SU-DHL-6 (cell line): ENCODE measurements at regions not wholly inside any gene's neighbourhood (a gene's known extent, or its start where the extent isn't known, plus 50 kb on each side); places are given as distances from the start of the nearest gene placed in this dataset.

Experiments used
- H2AFZ ChIP-seq: fragments of 200-600 bp; sonication (generic); 2 replicates; pipeline ENCODE4 v1.6.1; 2014; ENCODE audit warnings: low read depth, mild to moderate bottlenecking, moderate library complexity, mixed read lengths, antibody characterized with exemption, low read length; ENCODE audit not compliant: severe bottlenecking
- H3F3A ChIP-seq: fragments of 200-600 bp; shearing (Covaris generic); 2 replicates; pipeline ENCODE4 v1.6.0; 2016; ENCODE audit warnings: antibody characterized with exemption, mild to moderate bottlenecking; ENCODE audit not compliant: insufficient read depth
- H3K27ac ChIP-seq: fragments of 200-600 bp; sonication (generic); 2 replicates; pipeline ENCODE4 v1.5.1; 2016; ENCODE audit warnings: low read depth, mild to moderate bottlenecking, low read length, moderate library complexity, mixed read lengths
- H3K27me3 ChIP-seq: fragments of 200-600 bp; sonication (generic), shearing (Covaris generic); 2 replicates; pipeline ENCODE4 v1.6.0; 2014; ENCODE audit warnings: mild to moderate bottlenecking, low read length
- H3K36me3 ChIP-seq: fragments of 200-600 bp; sonication (generic); 2 replicates; pipeline ENCODE4 v1.6.1; 2014; ENCODE audit warnings: mild to moderate bottlenecking, low read length, mixed read lengths
- H3K4me2 ChIP-seq: fragments of 300-600, 200-600 bp; shearing (Covaris generic), sonication (generic); 2 replicates; pipeline ENCODE4 v1.6.0; 2014; ENCODE audit warnings: low read length, low read depth, mild to moderate bottlenecking; ENCODE audit not compliant: poor library complexity, severe bottlenecking
- H3K4me3 ChIP-seq: fragments of 200-600 bp; sonication (generic); 2 replicates; pipeline ENCODE4 v1.5.1; 2014; ENCODE audit warnings: antibody characterized with exemption, low read length, mild to moderate bottlenecking, mixed read lengths; ENCODE audit not compliant: insufficient read depth, poor library complexity, severe bottlenecking
- H3K79me2 ChIP-seq: fragments of 200-600 bp; sonication (generic); 2 replicates; pipeline ENCODE4 v1.6.1; 2014; ENCODE audit warnings: mild to moderate bottlenecking, low read length, moderate library complexity; ENCODE audit not compliant: insufficient read depth
- H3K9ac ChIP-seq: fragments of 200-600 bp; sonication (generic); 2 replicates; pipeline ENCODE4 v1.7.0; 2014; ENCODE audit warnings: mild to moderate bottlenecking, low read length
- H3K9me2 ChIP-seq: fragments of 200-600 bp; sonication (generic); replicated peaks from 2 replicates; pipeline ENCODE4 v1.6.1; 2014; ENCODE audit warnings: low read length; ENCODE audit not compliant: insufficient read depth
- H3K9me3 ChIP-seq: fragments of 200-600 bp; sonication (generic); 2 replicates; pipeline ENCODE4 v1.6.1; 2014; ENCODE audit warnings: low read length, mixed read lengths; ENCODE audit not compliant: insufficient read depth
- H4K20me1 ChIP-seq: fragments of 200-600 bp; sonication (generic); 2 replicates; pipeline ENCODE4 v1.6.1; 2014; ENCODE audit warnings: low read depth, mild to moderate bottlenecking, antibody characterized with exemption, low read length, moderate library complexity, mixed read lengths
- EZH2phosphoT487 ChIP-seq: fragments of 200-600 bp; sonication (generic), shearing (Covaris generic); conservative IDR thresholded peaks from 2 replicates; pipeline ENCODE4 v1.6.1; 2018; ENCODE audit warnings: mild to moderate bottlenecking, antibody characterized with exemption, low read length, moderate library complexity, mixed read lengths
- TF ChIP-seq, protein P1 (sequence below): fragments of 200-600 bp; sonication (generic); IDR thresholded peaks from one replicate; pipeline ENCODE4 v1.5.1; 2017; ENCODE audit warnings: antibody characterized with exemption, mild to moderate bottlenecking, low read length, moderate library complexity; ENCODE audit not compliant: insufficient read depth, poor library complexity, severe bottlenecking

DNA sequence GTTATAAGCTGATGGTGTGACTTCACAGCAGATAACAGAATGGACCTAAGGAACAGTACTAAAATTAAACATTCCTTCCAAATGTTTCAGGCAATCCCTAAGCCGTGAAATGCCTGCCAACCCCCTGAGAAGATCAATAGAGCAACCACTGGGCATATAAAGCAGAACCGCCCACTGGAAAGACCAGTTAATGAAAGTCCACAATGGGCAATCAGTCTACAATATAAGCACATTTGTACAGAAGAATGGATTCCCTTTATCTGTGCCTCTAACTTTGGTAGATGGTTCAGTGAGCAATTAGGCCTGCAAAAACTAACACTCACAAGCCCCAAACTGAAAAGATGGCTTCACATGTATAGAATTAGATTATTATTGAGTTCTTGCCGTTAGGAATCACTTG is 286.6 kb downstream of the UBE3D start:
- no peaks in the 10 kb centered on the region for H3K27me3 ChIP-seq

DNA sequence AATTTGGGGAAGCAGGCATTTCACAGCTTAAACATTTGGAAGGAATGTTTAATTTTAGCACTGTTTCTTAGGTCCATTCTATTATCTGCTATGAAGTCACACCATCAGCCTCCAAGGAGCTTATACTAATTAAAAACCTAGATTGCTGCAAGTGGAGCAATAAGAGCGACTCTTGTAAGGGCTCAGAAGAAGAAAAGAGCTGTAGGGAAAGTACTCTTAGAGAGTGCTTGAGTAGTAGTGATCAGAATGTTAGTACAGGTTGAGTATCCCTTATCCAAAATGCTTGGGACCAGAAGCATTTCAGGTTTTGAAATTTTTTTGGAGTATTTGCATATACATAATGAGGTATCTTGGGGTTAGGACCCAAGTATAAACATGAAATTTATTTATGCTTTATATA is 285.3 kb downstream of the UBE3D start:
- no peaks in the 10 kb centered on the region for H3K9me2 ChIP-seq
- no peaks in the 10 kb centered on the region for H3K9me3 ChIP-seq
- no peak overlapping the region for H2AFZ ChIP-seq
- no peaks in the 10 kb centered on the region for H4K20me1 ChIP-seq
- no peaks in the 10 kb centered on the region for H3K27me3 ChIP-seq
- TF ChIP-seq, protein P1, sequence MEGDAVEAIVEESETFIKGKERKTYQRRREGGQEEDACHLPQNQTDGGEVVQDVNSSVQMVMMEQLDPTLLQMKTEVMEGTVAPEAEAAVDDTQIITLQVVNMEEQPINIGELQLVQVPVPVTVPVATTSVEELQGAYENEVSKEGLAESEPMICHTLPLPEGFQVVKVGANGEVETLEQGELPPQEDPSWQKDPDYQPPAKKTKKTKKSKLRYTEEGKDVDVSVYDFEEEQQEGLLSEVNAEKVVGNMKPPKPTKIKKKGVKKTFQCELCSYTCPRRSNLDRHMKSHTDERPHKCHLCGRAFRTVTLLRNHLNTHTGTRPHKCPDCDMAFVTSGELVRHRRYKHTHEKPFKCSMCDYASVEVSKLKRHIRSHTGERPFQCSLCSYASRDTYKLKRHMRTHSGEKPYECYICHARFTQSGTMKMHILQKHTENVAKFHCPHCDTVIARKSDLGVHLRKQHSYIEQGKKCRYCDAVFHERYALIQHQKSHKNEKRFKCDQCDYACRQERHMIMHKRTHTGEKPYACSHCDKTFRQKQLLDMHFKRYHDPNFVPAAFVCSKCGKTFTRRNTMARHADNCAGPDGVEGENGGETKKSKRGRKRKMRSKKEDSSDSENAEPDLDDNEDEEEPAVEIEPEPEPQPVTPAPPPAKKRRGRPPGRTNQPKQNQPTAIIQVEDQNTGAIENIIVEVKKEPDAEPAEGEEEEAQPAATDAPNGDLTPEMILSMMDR = no peak
- TF ChIP-seq EZH2phosphoT487 = no peak
- H3K9ac ChIP-seq = no peak overlapping the region
- no peak overlapping the region for H3K27ac ChIP-seq
- H3F3A ChIP-seq = no peaks in the 10 kb centered on the region
- H3K4me2 ChIP-seq = no peak overlapping the region
- H3K36me3 ChIP-seq = no peaks in the 10 kb centered on the region
- no peak overlapping the region for H3K4me3 ChIP-seq
- no peaks in the 10 kb centered on the region for H3K79me2 ChIP-seq

More for the DNA sequence above, 286.6 kb downstream of the UBE3D start:
- Histone ChIP-seq H4K20me1 (no peaks in the 10 kb centered on the region), H2AFZ (no peak overlapping the region), H3K9me2 (no peaks in the 10 kb centered on the region), H3K4me3 (no peak overlapping the region), H3K79me2 (no peaks in the 10 kb centered on the region), H3K27ac (no peak overlapping the region), H3F3A (no peaks in the 10 kb centered on the region), H3K36me3 (no peaks in the 10 kb centered on the region), H3K4me2 (no peak overlapping the region), H3K9ac (no peak overlapping the region), H3K9me3 (no peaks in the 10 kb centered on the region)
- no peak for TF ChIP-seq EZH2phosphoT487

DNA sequence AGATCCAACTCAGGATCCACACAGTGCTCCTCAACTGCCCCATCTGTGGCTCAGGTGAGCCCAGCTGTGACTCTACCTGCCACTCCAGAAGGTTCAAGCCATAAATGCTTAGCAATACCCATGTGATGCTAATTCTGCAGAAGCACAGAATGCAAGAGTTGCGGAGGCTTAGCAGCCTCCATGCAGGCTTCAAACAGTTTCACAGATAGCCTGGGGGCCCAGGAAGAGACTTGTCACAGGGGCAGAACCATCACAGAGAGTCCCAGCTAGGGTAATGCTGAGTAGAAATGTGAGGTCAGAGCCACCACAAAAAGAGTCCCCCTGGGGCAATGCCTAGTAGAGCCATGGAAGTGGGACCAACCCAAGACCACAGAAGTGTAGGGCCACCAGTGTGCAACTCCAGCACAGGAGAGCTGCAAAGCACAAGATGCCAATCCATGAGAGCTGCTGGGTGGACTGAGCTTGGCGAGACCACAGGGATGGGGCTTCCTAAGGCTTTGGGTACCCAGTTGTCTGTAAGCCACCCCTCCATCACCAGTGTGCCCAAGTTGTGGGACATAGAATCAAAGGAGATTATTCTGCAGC is 283.9 kb downstream of the UBE3D start:
- no peak overlapping the region for H2AFZ ChIP-seq
- no peaks in the 10 kb centered on the region for H3K27me3 ChIP-seq
- no peaks in the 10 kb centered on the region for H3K9me3 ChIP-seq
- H4K20me1 ChIP-seq = no peaks in the 10 kb centered on the region
- no peaks in the 10 kb centered on the region for H3F3A ChIP-seq
- H3K4me2 ChIP-seq = no peak overlapping the region
- no peaks in the 10 kb centered on the region for H3K79me2 ChIP-seq
- no peaks in the 10 kb centered on the region for H3K9me2 ChIP-seq
- H3K27ac ChIP-seq = no peak overlapping the region
- no peaks in the 10 kb centered on the region for H3K36me3 ChIP-seq
- no peak overlapping the region for H3K9ac ChIP-seq
- H3K4me3 ChIP-seq = no peak overlapping the region
- TF ChIP-seq, protein P1 = no peak
- no peak for TF ChIP-seq EZH2phosphoT487

DNA sequence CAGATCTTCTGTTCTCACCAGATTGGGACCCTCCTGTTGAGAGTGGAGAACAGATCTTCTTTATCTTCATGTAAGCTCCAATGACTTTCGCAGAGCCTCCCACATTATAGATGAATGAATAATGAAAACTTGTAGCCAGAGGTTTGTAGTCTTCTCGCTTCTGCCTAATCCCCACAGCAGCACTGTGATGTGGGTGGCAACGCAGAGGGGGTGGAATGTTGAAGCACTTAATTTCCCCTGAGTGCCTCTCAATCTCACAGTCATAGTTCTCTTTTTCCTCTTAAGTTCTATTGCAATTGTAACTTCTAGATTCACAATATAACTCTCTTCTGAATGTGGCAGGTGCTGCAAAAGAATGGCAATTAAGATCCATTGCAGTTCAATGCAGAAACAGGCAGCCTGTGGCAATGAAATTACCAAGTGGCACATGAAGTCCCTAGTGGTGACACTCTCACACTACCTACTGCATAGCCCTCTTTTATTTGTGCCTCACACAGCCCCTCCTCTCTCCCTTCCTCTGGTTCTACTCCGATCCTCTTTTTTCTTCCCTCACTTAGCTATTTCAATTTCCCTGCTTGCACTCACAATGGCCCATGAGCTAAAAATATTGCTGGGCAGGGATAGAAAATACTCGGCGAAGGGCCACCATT is 281.9 kb downstream of the UBE3D start:
- Histone ChIP-seq H3K27me3 (no peaks in the 10 kb centered on the region), H3F3A (no peaks in the 10 kb centered on the region), H3K36me3 (no peaks in the 10 kb centered on the region), H3K9ac (no peak overlapping the region), H3K9me2 (no peaks in the 10 kb centered on the region), H3K79me2 (no peaks in the 10 kb centered on the region), H3K9me3 (no peaks in the 10 kb centered on the region), H3K27ac (no peak overlapping the region), H2AFZ (no peak overlapping the region), H4K20me1 (no peaks in the 10 kb centered on the region), H3K4me3 (no peak overlapping the region), H3K4me2 (no peak overlapping the region)
- no peak for TF ChIP-seq EZH2phosphoT487
- TF ChIP-seq, protein P1 = no peak
